Activated T-cell treated with anti-CD3 and anti-CD28 coated beads, Interleukin-2, amount 50 U/mL, for 72 hours (primary cell): ENCODE measurements at regions not wholly inside any gene's neighbourhood (a gene's known extent, or its start where the extent isn't known, plus 50 kb on each side); places are given as distances from the start of the nearest gene placed in this dataset.

Source experiments
- ATAC-seq, 2 donors: fragments of 150-1000 bp; cut with Tn5 transposase; replicated peaks in 1 of 2; 2 replicates each; pipeline ENCODE4 v1.10.0; 2021; ENCODE audit warnings: moderate library complexity in 2 of 2, mild to moderate bottlenecking in 1 of 2
- DNase-seq, 2 donors: peaks; one replicate each; pipeline ENCODE4 v3.0.0; 2021 to 2022; ENCODE audit warnings: mixed read lengths in 1 of 2
- H3K27ac Mint-ChIP-seq: one replicate; pipeline ENCODE4 v1.8.0; 2022; ENCODE audit warnings: mild to moderate bottlenecking, moderate library complexity, mixed read lengths
- H3K27me3 Mint-ChIP-seq: one replicate; pipeline ENCODE4 v1.8.0; 2022; ENCODE audit warnings: low read depth, mixed read lengths
- H3K36me3 Mint-ChIP-seq, 2 donors: one replicate each; pipeline ENCODE4 v1.8.0; 2022; ENCODE audit warnings: mixed read lengths in 2 of 2, mild to moderate bottlenecking in 1 of 2; ENCODE audit not compliant: insufficient read depth in 2 of 2
- H3K4me1 Mint-ChIP-seq: one replicate; pipeline ENCODE4 v1.8.0; 2022; ENCODE audit warnings: low read depth, mixed read lengths
- H3K4me3 Mint-ChIP-seq, 2 donors: one replicate each; pipeline ENCODE4 v1.8.0; 2022; ENCODE audit warnings: mild to moderate bottlenecking in 2 of 2, mixed read lengths in 2 of 2, moderate library complexity in 2 of 2
- H3K9me3 Mint-ChIP-seq, 2 donors: one replicate each; pipeline ENCODE4 v1.8.0; 2022; ENCODE audit warnings: mixed read lengths in 2 of 2

DNA sequence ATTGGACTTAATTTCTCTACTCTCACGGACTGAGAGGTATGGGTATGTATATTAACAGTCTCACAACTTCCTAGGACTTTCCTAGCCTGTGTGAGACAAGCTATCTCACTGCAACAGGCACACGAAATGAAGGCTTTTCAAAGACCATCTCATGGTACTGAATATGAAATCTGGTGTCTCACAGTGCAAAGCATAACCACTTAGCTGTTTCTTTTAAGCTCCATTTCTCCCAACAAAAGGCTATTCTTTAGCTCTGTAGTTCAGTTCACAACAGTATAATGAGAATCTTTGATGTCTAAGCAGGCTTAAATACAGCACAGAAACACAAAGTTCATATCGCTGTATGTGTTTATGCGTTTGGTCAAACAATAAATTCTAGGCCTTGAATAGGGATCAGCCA is 116.2 kb upstream of the PCDH18 start:
- Mint-ChIP-seq H3K4me1 (no peaks in the 10 kb centered on the region), H3K27me3 (no peaks in the 10 kb centered on the region), H3K4me3 (no peak overlapping the region), H3K27ac (no peak overlapping the region), H3K36me3 (no peaks in the 10 kb centered on the region), H3K9me3 (peaks cover 0 to 3% of the 10 kb centered on the region in 2 donors)
- no peak for DNase-seq
- ATAC-seq: no peak

- Mint-ChIP-seq H3K9me3 (peaks cover 0 to 3% of the 10 kb centered on the region in 2 donors), H3K4me1 (no peaks in the 10 kb centered on the region), H3K36me3 (no peaks in the 10 kb centered on the region), H3K27ac (no peak overlapping the region), H3K27me3 (no peaks in the 10 kb centered on the region), H3K4me3 (no peak overlapping the region)
- ATAC-seq (no peak), DNase-seq (no peak)
These were observed 115.1 kb upstream of the PCDH18 start for GRCh38 chr4:137647375-137647774.

GRCh38 chr4:137644201-137644600 is 111.9 kb upstream of the PCDH18 start:
- DNase-seq (no peak), ATAC-seq (no peak)
- peaks cover 0 to 4% of the 10 kb centered on the region in 2 donors for H3K9me3 Mint-ChIP-seq
- no peaks in the 10 kb centered on the region for H3K27me3 Mint-ChIP-seq
- H3K36me3 Mint-ChIP-seq: no peaks in the 10 kb centered on the region
- H3K4me1 Mint-ChIP-seq: no peaks in the 10 kb centered on the region
- no peak overlapping the region for H3K27ac Mint-ChIP-seq
- H3K4me3 Mint-ChIP-seq: no peak overlapping the region

GRCh38 chr4:137641544-137641943 is 109.2 kb upstream of the PCDH18 start:
- peaks cover 0 to 8% of the 10 kb centered on the region in 2 donors for H3K9me3 Mint-ChIP-seq
- DNase-seq (no peak), ATAC-seq (no peak)
- no peaks in the 10 kb centered on the region for H3K4me1 Mint-ChIP-seq
- H3K4me3 Mint-ChIP-seq: no peak overlapping the region
- no peaks in the 10 kb centered on the region for H3K27me3 Mint-ChIP-seq
- H3K27ac Mint-ChIP-seq: no peak overlapping the region
- no peaks in the 10 kb centered on the region for H3K36me3 Mint-ChIP-seq

GRCh38 chr4:137640838-137641158 is 108.5 kb upstream of the PCDH18 start:
- DNase-seq (no peak), ATAC-seq (no peak)
- Mint-ChIP-seq H3K4me1 (no peaks in the 10 kb centered on the region), H3K4me3 (no peak overlapping the region), H3K9me3 (peaks cover 0 to 8% of the 10 kb centered on the region in 2 donors), H3K36me3 (no peaks in the 10 kb centered on the region), H3K27ac (no peak overlapping the region), H3K27me3 (no peaks in the 10 kb centered on the region)

DNA sequence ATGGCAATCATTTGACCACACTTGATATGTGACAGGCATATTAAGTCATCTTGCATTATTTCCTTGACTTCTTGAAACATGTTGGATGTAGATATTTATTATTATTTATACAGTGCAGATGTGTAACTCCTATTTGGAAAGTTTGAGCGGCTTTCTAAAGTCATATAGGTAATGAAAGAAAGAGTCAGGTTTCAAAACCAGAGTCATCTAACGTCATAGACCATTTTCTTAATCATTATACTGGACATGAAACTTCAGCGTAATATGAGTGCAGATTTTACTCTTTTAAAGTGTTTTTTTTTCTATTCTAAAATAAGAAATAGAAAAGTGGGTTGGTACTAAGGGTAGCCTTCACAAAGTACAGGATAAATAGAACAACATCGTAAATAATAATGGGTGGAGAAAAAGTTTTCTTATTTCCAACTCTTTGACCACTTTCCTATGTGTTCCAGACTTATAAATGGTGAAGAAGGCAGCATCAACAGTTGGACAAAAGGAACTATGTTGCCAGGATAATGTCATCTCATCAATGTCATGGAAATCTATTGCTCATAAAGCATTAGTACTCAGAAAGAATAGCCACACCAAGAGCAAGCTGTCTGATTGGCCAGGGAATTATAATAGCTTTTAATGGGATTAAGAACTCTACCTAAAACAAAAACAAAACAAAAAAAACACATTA is 108.0 kb upstream of the PCDH18 start:
- H3K36me3 Mint-ChIP-seq: no peaks in the 10 kb centered on the region
- peaks cover under 1 to 8% of the 10 kb centered on the region in 2 donors for H3K9me3 Mint-ChIP-seq
- DNase-seq: no peak
- H3K27me3 Mint-ChIP-seq: no peaks in the 10 kb centered on the region
- H3K4me3 Mint-ChIP-seq: no peak overlapping the region
- no peak overlapping the region for H3K27ac Mint-ChIP-seq
- H3K4me1 Mint-ChIP-seq: no peaks in the 10 kb centered on the region
- ATAC-seq: no peak

DNA sequence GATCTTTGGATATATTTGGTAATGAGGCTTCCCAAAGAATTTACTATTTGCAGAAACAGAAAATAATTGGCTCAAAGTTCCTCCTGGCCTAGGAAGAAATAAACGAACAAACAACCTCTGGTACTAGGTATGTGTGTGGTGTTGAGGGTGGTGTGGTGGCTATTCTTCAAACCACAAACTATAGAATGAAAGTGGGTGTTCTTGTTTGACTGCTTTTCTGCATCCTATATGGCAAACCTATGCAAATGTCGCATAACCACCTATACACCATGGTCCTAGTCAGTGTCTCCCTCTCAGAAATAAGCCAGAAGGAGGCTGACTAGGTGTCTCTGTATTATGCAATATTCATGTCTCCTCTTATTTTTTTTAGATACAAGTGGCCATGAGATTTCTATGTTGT is 106.6 kb upstream of the PCDH18 start:
- Mint-ChIP-seq H3K36me3 (no peaks in the 10 kb centered on the region), H3K27ac (no peak overlapping the region), H3K9me3 (peaks cover 2 to 7% of the 10 kb centered on the region in 2 donors), H3K4me1 (no peaks in the 10 kb centered on the region), H3K27me3 (no peaks in the 10 kb centered on the region), H3K4me3 (no peak overlapping the region)
- no peak for ATAC-seq
- DNase-seq: no peak

- peaks cover 2 to 8% of the 10 kb centered on the region in 2 donors for H3K9me3 Mint-ChIP-seq
- H3K27me3 Mint-ChIP-seq: no peaks in the 10 kb centered on the region
- ATAC-seq (no peak), DNase-seq (no peak)
- no peaks in the 10 kb centered on the region for H3K36me3 Mint-ChIP-seq
- no peak overlapping the region for H3K27ac Mint-ChIP-seq
- no peaks in the 10 kb centered on the region for H3K4me1 Mint-ChIP-seq
- no peak overlapping the region for H3K4me3 Mint-ChIP-seq
These were observed 103.3 kb upstream of the PCDH18 start for GRCh38 chr4:137635601-137636000.

DNA sequence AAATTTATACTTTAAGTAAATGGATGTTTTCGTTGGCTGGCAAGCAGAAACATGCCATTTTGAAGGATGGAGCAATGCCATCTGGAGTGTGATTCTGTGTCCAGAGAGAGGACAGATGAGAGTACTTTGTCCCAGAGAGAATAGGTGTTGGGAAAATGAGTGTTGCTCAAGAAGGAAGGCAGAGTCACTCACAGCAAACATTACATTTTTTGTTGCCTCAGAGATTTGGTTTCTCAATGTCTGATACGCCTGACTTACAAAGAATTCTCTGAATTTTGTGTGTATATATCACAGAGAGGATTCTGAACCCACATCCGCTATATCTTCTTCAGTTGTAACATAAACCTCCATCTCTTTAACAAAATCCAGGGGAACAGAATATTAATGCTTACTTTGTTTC is 102.8 kb upstream of the PCDH18 start:
- Mint-ChIP-seq H3K27ac (no peak overlapping the region), H3K4me3 (no peak overlapping the region), H3K36me3 (no peaks in the 10 kb centered on the region), H3K27me3 (no peaks in the 10 kb centered on the region), H3K4me1 (no peaks in the 10 kb centered on the region), H3K9me3 (peaks cover 2 to 8% of the 10 kb centered on the region in 2 donors)
- ATAC-seq (no peak), DNase-seq (no peak)

DNA sequence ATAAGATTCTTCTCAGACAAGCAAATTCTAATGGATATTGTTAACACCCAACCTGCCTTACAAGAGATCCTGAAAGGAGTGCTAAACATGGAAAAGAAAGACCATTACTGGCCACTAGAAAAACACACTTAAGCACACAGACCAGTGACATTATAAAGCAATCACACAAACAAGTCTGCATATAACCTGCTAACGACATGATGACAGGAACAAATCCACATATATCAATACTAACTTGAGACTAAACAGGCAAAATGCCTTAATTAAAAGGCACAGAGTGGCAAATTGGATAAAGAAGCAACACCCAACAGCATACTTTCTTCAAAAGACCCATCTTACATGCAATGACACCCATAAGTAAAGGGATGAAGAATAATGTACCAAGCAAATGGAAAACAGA is 100.5 kb upstream of the PCDH18 start:
- no peaks in the 10 kb centered on the region for H3K27me3 Mint-ChIP-seq
- H3K27ac Mint-ChIP-seq: no peak overlapping the region
- no peaks in the 10 kb centered on the region for H3K36me3 Mint-ChIP-seq
- no peak overlapping the region for H3K4me3 Mint-ChIP-seq
- no peak for DNase-seq
- H3K9me3 Mint-ChIP-seq: peaks cover 2 to 3% of the 10 kb centered on the region in 2 donors
- no peak for ATAC-seq
- H3K4me1 Mint-ChIP-seq: no peaks in the 10 kb centered on the region

DNA sequence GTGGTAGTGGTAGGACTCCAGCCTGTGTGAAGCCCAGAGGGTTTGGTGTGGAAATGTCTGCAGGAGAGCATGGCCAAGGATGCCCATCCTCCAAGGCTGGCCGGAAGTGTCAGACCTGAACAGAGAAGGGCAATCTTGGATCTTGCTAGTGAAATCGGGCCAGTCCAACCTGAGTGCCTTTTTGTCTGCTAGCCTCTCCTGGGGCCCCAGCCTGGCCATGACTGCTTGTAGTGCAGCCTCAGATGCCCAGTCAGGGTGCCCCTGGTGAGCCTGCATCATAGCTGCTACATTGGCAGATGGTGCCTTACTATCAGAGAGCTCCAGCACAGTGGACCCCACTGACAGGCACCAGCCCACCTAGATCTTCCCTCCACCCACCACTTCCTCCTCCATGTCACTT is 99.3 kb upstream of the PCDH18 start:
- no peaks in the 10 kb centered on the region for H3K4me1 Mint-ChIP-seq
- no peaks in the 10 kb centered on the region for H3K27me3 Mint-ChIP-seq
- peaks cover 2 to 3% of the 10 kb centered on the region in 2 donors for H3K9me3 Mint-ChIP-seq
- no peaks in the 10 kb centered on the region for H3K36me3 Mint-ChIP-seq
- no peak overlapping the region for H3K4me3 Mint-ChIP-seq
- ATAC-seq (no peak), DNase-seq (no peak)
- no peak overlapping the region for H3K27ac Mint-ChIP-seq

- no peak overlapping the region for H3K4me3 Mint-ChIP-seq
- H3K36me3 Mint-ChIP-seq: no peaks in the 10 kb centered on the region
- H3K27ac Mint-ChIP-seq: no peak overlapping the region
- no peaks in the 10 kb centered on the region for H3K4me1 Mint-ChIP-seq
- H3K9me3 Mint-ChIP-seq: peaks cover 1 to 3% of the 10 kb centered on the region in 2 donors
- no peaks in the 10 kb centered on the region for H3K27me3 Mint-ChIP-seq
- ATAC-seq: no peak
- no peak for DNase-seq
These were observed 98.0 kb upstream of the PCDH18 start for GRCh38 chr4:137630252-137630651.

DNA sequence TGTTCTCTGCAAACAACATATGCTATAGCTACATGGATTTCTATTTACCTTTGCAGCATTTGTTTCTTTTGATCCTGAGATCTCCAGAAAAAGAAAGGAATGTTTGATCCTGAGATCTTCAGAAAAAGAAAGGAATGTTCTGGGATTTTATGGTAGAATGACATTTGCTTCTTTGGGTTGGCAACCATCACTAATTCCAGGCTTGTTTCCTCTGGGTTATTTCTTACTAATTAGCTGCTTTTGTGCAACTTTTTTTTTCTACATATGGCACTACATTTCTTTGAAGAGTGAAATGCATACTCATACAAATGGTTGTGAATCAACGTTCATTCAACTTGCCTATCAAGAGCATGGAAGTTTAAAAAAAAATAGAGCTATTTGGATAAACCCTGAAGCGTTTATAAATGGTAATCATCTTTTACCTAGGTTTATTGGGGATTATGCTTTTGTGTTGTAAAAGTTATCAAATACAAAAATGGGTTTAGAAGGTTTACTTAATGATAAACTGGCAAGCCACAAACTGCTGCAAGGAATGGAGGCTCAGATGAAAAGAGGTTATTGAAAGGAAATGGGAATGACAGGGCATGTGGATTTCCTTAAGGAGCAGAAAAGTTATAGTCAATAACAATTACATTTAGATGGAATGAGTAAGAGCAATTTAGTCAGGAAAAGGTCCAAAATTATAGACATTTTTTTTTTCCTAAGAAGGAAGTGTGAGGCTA is 95.6 kb upstream of the PCDH18 start:
- Mint-ChIP-seq H3K4me1 (no peaks in the 10 kb centered on the region), H3K9me3 (peaks cover 0 to 2% of the 10 kb centered on the region in 2 donors), H3K4me3 (no peak overlapping the region), H3K27ac (no peak overlapping the region), H3K36me3 (no peaks in the 10 kb centered on the region), H3K27me3 (no peaks in the 10 kb centered on the region)
- ATAC-seq (no peak), DNase-seq (no peak)
